C4-2B (cell line): ENCODE measurements at regions not wholly inside any gene's neighbourhood (a gene's known extent, or its start where the extent isn't known, plus 50 kb on each side); places are given as distances from the start of the nearest gene placed in this dataset.

Experiments
- CTCF ChIP-seq: fragments of 450-650 bp; conservative IDR thresholded peaks from 2 replicates; pipeline ENCODE4 v1.5.1; 2017; ENCODE audit warnings: mild to moderate bottlenecking
- ZFX ChIP-seq: fragments of 450-650 bp; IDR thresholded peaks from 2 replicates; pipeline ENCODE4 v1.6.1; 2017

- TF ChIP-seq CTCF (no peak), ZFX (no peak)
These were observed 309.6 kb upstream of the KCNH8 start for GRCh38 chr3:18838758-18839157.
